Effector memory CD4-positive, alpha-beta T cell (primary cell): ENCODE measurements at regions not wholly inside any gene's neighbourhood (a gene's known extent, or its start where the extent isn't known, plus 50 kb on each side); places are given as distances from the start of the nearest gene placed in this dataset.

Source experiments
- DNase-seq, 3 donors: peaks; one replicate each; pipeline ENCODE4 v3.0.0-alpha.2; 2020
- H3K27ac ChIP-seq: 2 replicates; pipeline ENCODE4 v1.7.0; 2013; ENCODE audit warnings: mild to moderate bottlenecking, low read length, moderate library complexity; ENCODE audit not compliant: insufficient read depth, poor library complexity, severe bottlenecking
- H3K27me3 ChIP-seq: replicated peaks from 2 replicates; pipeline ENCODE4 v1.7.0; 2013; ENCODE audit warnings: mild to moderate bottlenecking, low read length; ENCODE audit not compliant: insufficient read depth, control insufficient read depth, poor library complexity, severe bottlenecking
- H3K36me3 ChIP-seq: 2 replicates; pipeline ENCODE4 v1.7.0; 2013; ENCODE audit warnings: mild to moderate bottlenecking, low read length, moderate library complexity; ENCODE audit not compliant: control insufficient read depth, insufficient read depth
- H3K4me1 ChIP-seq: 2 replicates; pipeline ENCODE4 v1.7.0; 2013; ENCODE audit warnings: low read length, mild to moderate bottlenecking; ENCODE audit not compliant: control insufficient read depth, insufficient read depth, poor library complexity, severe bottlenecking
- H3K4me3 ChIP-seq: 2 replicates; pipeline ENCODE4 v1.7.0; 2013; ENCODE audit warnings: low read length, low read depth, mild to moderate bottlenecking; ENCODE audit not compliant: insufficient read depth, poor library complexity, severe bottlenecking
- H3K9me3 ChIP-seq: 2 replicates; pipeline ENCODE4 v1.7.0; 2013; ENCODE audit warnings: mild to moderate bottlenecking, low read length, moderate library complexity; ENCODE audit not compliant: control insufficient read depth

- no peak for DNase-seq
- Histone ChIP-seq H3K27me3 (no peaks in the 10 kb centered on the region), H3K9me3 (no peaks in the 10 kb centered on the region), H3K4me3 (no peak overlapping the region), H3K4me1 (no peaks in the 10 kb centered on the region), H3K36me3 (no peaks in the 10 kb centered on the region), H3K27ac (no peak overlapping the region)
Measured at GRCh38 chr13:40475617-40476016, 190.8 kb downstream of the FOXO1 start.

- no peak overlapping the region for H3K4me3 ChIP-seq
- H3K4me1 ChIP-seq: no peaks in the 10 kb centered on the region
- no peak for DNase-seq
- no peaks in the 10 kb centered on the region for H3K36me3 ChIP-seq
- no peak overlapping the region for H3K27ac ChIP-seq
- no peaks in the 10 kb centered on the region for H3K9me3 ChIP-seq
- no peaks in the 10 kb centered on the region for H3K27me3 ChIP-seq
Measured at GRCh38 chr13:40476175-40476958, 190.1 kb downstream of the FOXO1 start.

- H3K27me3 ChIP-seq: no peaks in the 10 kb centered on the region
Measured at GRCh38 chr13:40477623-40478608, 188.5 kb downstream of the FOXO1 start.

GRCh38 chr13:40478775-40479174 lies 187.7 kb downstream of the FOXO1 start:
- Histone ChIP-seq H3K9me3 (no peaks in the 10 kb centered on the region), H3K4me3 (no peak overlapping the region), H3K27me3 (no peaks in the 10 kb centered on the region), H3K36me3 (no peaks in the 10 kb centered on the region), H3K27ac (no peak overlapping the region), H3K4me1 (peaks cover 7% of the 10 kb centered on the region)
- DNase-seq: no peak

More at GRCh38 chr13:40477623-40478608, 188.5 kb downstream of the FOXO1 start:
- no peak for DNase-seq
- Histone ChIP-seq H3K36me3 (no peaks in the 10 kb centered on the region), H3K4me3 (no peak overlapping the region), H3K27ac (no peak overlapping the region), H3K9me3 (no peaks in the 10 kb centered on the region), H3K4me1 (no peaks in the 10 kb centered on the region)

GRCh38 chr13:40479196-40479845 lies 187.1 kb downstream of the FOXO1 start:
- DNase-seq: no peak
- H3K36me3 ChIP-seq: no peaks in the 10 kb centered on the region

GRCh38 chr13:40480012-40480914 lies 186.2 kb downstream of the FOXO1 start:
- no peak overlapping the region for H3K27ac ChIP-seq
- DNase-seq: no peak
- no peaks in the 10 kb centered on the region for H3K36me3 ChIP-seq
- H3K27me3 ChIP-seq: no peaks in the 10 kb centered on the region
- peaks cover 22% of the 10 kb centered on the region for H3K4me1 ChIP-seq
- no peak overlapping the region for H3K4me3 ChIP-seq
- no peaks in the 10 kb centered on the region for H3K9me3 ChIP-seq

More at GRCh38 chr13:40479196-40479845, 187.1 kb downstream of the FOXO1 start:
- Histone ChIP-seq H3K4me3 (no peak overlapping the region), H3K27ac (no peak overlapping the region), H3K9me3 (no peaks in the 10 kb centered on the region), H3K27me3 (no peaks in the 10 kb centered on the region), H3K4me1 (peaks cover 13% of the 10 kb centered on the region)

- no peaks in the 10 kb centered on the region for H3K9me3 ChIP-seq
- no peaks in the 10 kb centered on the region for H3K36me3 ChIP-seq
- no peak overlapping the region for H3K4me3 ChIP-seq
- no peak overlapping the region for H3K27ac ChIP-seq
- no peaks in the 10 kb centered on the region for H3K27me3 ChIP-seq
- DNase-seq: no peak
- H3K4me1 ChIP-seq: peaks cover 29% of the 10 kb centered on the region
Measured at GRCh38 chr13:40480915-40481516, 185.4 kb downstream of the FOXO1 start.

GRCh38 chr13:40483601-40484000 lies 182.8 kb downstream of the FOXO1 start:
- Histone ChIP-seq H3K36me3 (no peaks in the 10 kb centered on the region), H3K4me3 (no peak overlapping the region), H3K27ac (peak overlapping the region; percentile 58), H3K4me1 (peaks cover 38% of the 10 kb centered on the region), H3K9me3 (no peaks in the 10 kb centered on the region), H3K27me3 (no peaks in the 10 kb centered on the region)
- no peak for DNase-seq
